ENCODE measurements at regions not wholly inside any gene's neighbourhood (a gene's known extent, or its start where the extent isn't known, plus 50 kb on each side); places are given as distances from the start of the nearest gene placed in this dataset.

DNA sequence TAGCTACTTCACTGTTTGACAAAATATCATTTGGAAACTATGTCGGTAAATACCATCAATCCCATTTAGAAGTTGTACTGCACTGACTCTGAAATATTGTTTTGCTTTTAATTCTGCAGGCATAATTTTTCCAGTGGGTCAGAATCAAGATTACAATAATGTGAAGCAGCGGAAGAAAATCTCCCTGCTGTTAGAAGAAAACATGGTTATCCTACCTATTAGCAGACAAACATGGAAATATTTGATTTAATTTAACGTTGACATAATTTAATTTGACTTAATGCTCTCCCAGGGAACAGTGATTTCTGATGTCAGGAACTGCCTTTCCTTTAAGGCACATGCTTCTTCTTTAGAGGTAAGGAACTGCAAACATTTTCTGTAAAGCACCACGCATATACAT is 634.0 kb downstream of the LTN1 start:
- ATAC-seq (ENCODE audit: low FRiP score in 2 of 2) (no peak), DNase-seq (no peak)
- TF ChIP-seq POLR2AphosphoS5 (IDR thresholded peaks at IDR 0.05), result no peak
- TF ChIP-seq POLR2A (IDR thresholded peaks at IDR 0.05), result no peak
- no peak for TF ChIP-seq EP300 (IDR thresholded peaks at IDR 0.05)
- TF ChIP-seq, protein P1, sequence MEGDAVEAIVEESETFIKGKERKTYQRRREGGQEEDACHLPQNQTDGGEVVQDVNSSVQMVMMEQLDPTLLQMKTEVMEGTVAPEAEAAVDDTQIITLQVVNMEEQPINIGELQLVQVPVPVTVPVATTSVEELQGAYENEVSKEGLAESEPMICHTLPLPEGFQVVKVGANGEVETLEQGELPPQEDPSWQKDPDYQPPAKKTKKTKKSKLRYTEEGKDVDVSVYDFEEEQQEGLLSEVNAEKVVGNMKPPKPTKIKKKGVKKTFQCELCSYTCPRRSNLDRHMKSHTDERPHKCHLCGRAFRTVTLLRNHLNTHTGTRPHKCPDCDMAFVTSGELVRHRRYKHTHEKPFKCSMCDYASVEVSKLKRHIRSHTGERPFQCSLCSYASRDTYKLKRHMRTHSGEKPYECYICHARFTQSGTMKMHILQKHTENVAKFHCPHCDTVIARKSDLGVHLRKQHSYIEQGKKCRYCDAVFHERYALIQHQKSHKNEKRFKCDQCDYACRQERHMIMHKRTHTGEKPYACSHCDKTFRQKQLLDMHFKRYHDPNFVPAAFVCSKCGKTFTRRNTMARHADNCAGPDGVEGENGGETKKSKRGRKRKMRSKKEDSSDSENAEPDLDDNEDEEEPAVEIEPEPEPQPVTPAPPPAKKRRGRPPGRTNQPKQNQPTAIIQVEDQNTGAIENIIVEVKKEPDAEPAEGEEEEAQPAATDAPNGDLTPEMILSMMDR (IDR thresholded peaks at IDR 0.05), result no peak
- H3K27me3 ChIP-seq, result no peaks in the 10 kb centered on the region
- H3K27ac ChIP-seq, result no peak overlapping the region
- no peaks in the 10 kb centered on the region for H3K4me1 ChIP-seq
- WGBS, 2 donors, result 89 to 91% methylated on average over 4 of the region's 4 CpGs
- H3K4me3 ChIP-seq, result no peak overlapping the region
- no peaks in the 10 kb centered on the region for H3K36me3 ChIP-seq
- H3K9me3 ChIP-seq, result no peaks in the 10 kb centered on the region

DNA sequence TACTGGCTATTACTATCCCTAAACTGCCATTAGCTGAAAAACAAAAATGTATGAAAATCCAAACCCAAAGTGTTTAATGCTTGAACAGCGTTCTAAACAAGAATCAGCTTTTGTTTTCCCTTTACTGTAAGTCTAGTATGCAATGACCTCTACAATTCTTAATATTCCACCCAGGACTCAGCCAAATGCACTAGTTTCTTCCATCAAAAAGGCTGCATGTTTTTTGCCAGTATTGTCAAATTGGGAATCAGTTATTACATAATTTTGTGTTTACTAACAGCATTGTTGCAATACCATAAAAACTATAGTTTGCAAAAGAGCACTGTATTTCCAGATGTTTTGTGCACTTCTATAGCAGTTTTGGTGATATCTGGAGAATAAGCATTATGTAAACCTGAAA is 634.5 kb downstream of the LTN1 start:
- 86 to 87% methylated on average over 1 of the region's 1 CpG for WGBS, 2 donors
- Histone ChIP-seq H3K27me3 (no peaks in the 10 kb centered on the region), H3K36me3 (no peaks in the 10 kb centered on the region), H3K4me1 (no peaks in the 10 kb centered on the region), H3K9me3 (no peaks in the 10 kb centered on the region), H3K27ac (no peak overlapping the region), H3K4me3 (no peak overlapping the region)
- TF ChIP-seq EP300 (IDR thresholded peaks at IDR 0.05), result no peak
- no peak for TF ChIP-seq POLR2AphosphoS5 (IDR thresholded peaks at IDR 0.05)
- TF ChIP-seq, protein P1 (IDR thresholded peaks at IDR 0.05), result no peak
- TF ChIP-seq POLR2A (IDR thresholded peaks at IDR 0.05), result no peak
- no peak for ATAC-seq (ENCODE audit: low FRiP score in 2 of 2)
- no peak for DNase-seq

DNA sequence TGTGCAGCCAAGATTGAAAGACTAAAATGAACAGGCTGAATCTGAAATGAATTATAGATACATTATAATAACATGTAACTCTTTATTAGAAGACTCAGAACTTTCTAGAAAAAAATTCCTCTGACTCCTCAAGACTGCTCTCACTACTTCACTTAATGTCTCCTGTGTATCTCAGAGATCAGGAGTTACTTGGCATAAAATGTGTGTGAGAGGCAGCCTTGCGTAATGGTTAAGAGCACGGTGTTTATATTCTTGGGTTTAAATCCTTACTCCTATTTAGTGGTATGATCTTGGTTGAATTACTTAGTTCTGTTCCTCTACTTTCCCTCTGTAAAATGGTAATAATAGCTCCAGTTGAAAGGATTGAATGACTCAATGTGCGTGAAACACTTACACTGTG is 634.9 kb downstream of the LTN1 start:
- ATAC-seq (ENCODE audit: low FRiP score in 2 of 2) (no peak), DNase-seq (no peak)
- 90 to 91% methylated on average over 3 of the region's 3 CpGs for WGBS, 2 donors
- no peaks in the 10 kb centered on the region for H3K9me3 ChIP-seq
- H3K27me3 ChIP-seq, result no peaks in the 10 kb centered on the region
- H3K4me1 ChIP-seq, result no peaks in the 10 kb centered on the region
- H3K27ac ChIP-seq, result no peak overlapping the region
- no peak for TF ChIP-seq POLR2AphosphoS5 (IDR thresholded peaks at IDR 0.05)
- no peak for TF ChIP-seq POLR2A (IDR thresholded peaks at IDR 0.05)
- no peak overlapping the region for H3K4me3 ChIP-seq
- no peaks in the 10 kb centered on the region for H3K36me3 ChIP-seq

DNA sequence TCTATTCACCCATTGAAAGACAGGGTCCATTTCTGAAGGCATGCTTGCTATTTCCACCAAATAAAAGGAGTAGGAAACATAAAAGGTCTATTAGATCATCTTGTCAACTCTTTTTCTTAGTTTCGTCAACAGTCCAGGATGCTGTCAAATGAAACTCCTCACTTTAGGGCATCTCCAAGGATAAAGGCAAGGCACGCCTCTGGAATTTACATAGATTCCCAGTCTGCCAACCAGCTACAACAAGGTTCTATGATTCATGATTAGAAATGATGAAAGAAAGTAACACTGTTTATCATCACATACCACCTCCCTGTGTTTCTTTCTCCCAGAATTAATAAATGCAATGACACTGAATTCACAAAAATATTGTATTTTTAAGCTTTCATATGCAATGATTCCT is 636.3 kb downstream of the LTN1 start:
- Histone ChIP-seq H3K9me3 (no peaks in the 10 kb centered on the region), H3K36me3 (no peaks in the 10 kb centered on the region)

DNA sequence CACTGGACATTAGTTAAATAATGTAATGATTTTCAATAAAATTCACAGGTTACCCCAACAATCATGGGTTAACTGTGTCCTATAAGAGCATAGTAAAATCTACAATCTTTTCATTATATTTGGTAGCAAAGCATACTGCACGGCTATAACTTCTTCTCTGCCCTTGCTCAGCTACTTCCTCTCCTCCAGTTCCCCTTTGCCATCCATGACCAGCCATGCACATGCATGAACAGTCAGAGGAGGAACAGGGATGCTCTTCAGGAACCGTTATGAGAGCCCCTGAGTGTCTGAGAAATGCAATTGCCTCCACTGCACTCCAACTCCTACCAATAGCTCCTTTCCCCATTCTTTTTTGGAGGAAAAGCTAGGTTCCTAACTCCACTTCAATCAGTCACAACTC is 646.7 kb downstream of the LTN1 start:
- Histone ChIP-seq H3K36me3 (no peaks in the 10 kb centered on the region), H3K27ac (no peak overlapping the region), H3K4me3 (no peak overlapping the region), H3K27me3 (no peaks in the 10 kb centered on the region), H3K4me1 (no peaks in the 10 kb centered on the region), H3K9me3 (no peaks in the 10 kb centered on the region)
- ATAC-seq (ENCODE audit: low FRiP score in 2 of 2), result peak in 1 of 2 donors; percentile 61
- TF ChIP-seq EP300 (IDR thresholded peaks at IDR 0.05) (no peak), POLR2A (IDR thresholded peaks at IDR 0.05) (no peak), POLR2AphosphoS5 (IDR thresholded peaks at IDR 0.05) (no peak)
- TF ChIP-seq, protein P1 (IDR thresholded peaks at IDR 0.05), result no peak
- WGBS, 2 donors, result 60 to 74% methylated on average over 2 of the region's 2 CpGs
- no peak for DNase-seq

More for the DNA sequence above, 636.3 kb downstream of the LTN1 start:
- Histone ChIP-seq H3K4me3 (no peak overlapping the region), H3K4me1 (no peaks in the 10 kb centered on the region), H3K27me3 (no peaks in the 10 kb centered on the region), H3K27ac (no peak overlapping the region)
- TF ChIP-seq, protein P1 (IDR thresholded peaks at IDR 0.05), result no peak
- TF ChIP-seq POLR2AphosphoS5 (IDR thresholded peaks at IDR 0.05) (no peak), EP300 (IDR thresholded peaks at IDR 0.05) (no peak), POLR2A (IDR thresholded peaks at IDR 0.05) (no peak)
- ATAC-seq (ENCODE audit: low FRiP score in 2 of 2) (no peak), DNase-seq (no peak)
- WGBS, 2 donors, result 95 to 96% methylated on average over 2 of the region's 2 CpGs
